Endothelial cell of umbilical vein (primary cell): ENCODE measurements at regions not wholly inside any gene's neighbourhood (a gene's known extent, or its start where the extent isn't known, plus 50 kb on each side); places are given as distances from the start of the nearest gene placed in this dataset.

Source experiments
- CTCF ChIP-seq, 2 donors: IDR thresholded peaks; 1 replicate in 1 of 2; 2 replicates in 1 of 2; pipeline ENCODE4 v1.5.1; 2011; ENCODE audit warnings: low read length in 2 of 2, mild to moderate bottlenecking in 2 of 2, moderate library complexity in 2 of 2, control low read depth in 1 of 2, inconsistent platforms in 1 of 2, low read depth in 1 of 2; ENCODE audit not compliant: insufficient read depth in 1 of 2; ENCODE audit errors: extremely low read depth in 1 of 2
- EZH2 ChIP-seq: IDR thresholded peaks from 2 replicates; pipeline ENCODE4 v1.6.1; 2012; ENCODE audit warnings: borderline replicate concordance, low read depth, mild to moderate bottlenecking, moderate library complexity, low read length, inconsistent platforms; ENCODE audit not compliant: severe bottlenecking
- FOS ChIP-seq: IDR thresholded peaks from 2 replicates; pipeline ENCODE4 v1.6.1; 2011; ENCODE audit warnings: mild to moderate bottlenecking, low read length, moderate library complexity, borderline replicate concordance; ENCODE audit not compliant: insufficient read depth
- POLR2A ChIP-seq: IDR thresholded peaks from 2 replicates; pipeline ENCODE4 v1.6.1; 2012; ENCODE audit warnings: low read depth, mild to moderate bottlenecking, control low read depth, low read length
- POLR2AphosphoS5 ChIP-seq: IDR thresholded peaks from 2 replicates; pipeline ENCODE4 v1.6.1; 2012; ENCODE audit warnings: low read depth, mild to moderate bottlenecking, control low read depth, low read length, moderate library complexity; ENCODE audit not compliant: insufficient read depth

GRCh38 chr16:56109205-56109604 is 82.1 kb upstream of the GNAO1 start:
- TF ChIP-seq CTCF (IDR thresholded peaks at IDR 0.05; ENCODE audit: extremely low read depth in 1 of 2, insufficient read depth in 1 of 2, low read depth in 1 of 2, low read length in 2 of 2) (no peak), POLR2A (no peak), POLR2AphosphoS5 (no peak), FOS (no peak), EZH2 (no peak)
